HL-60 (cell line): ENCODE measurements at regions not wholly inside any gene's neighbourhood (a gene's known extent, or its start where the extent isn't known, plus 50 kb on each side); places are given as distances from the start of the nearest gene placed in this dataset.

ENCODE experiments used
- CTCF ChIP-seq: IDR thresholded peaks from one replicate; pipeline ENCODE4 v1.5.1; 2011; ENCODE audit warnings: low read length, control low read depth, inconsistent platforms; ENCODE audit not compliant: insufficient read depth
- GABPA ChIP-seq: IDR thresholded peaks from 2 replicates; pipeline ENCODE4 v1.6.1; 2012; ENCODE audit warnings: low read depth
- POLR2AphosphoS5 ChIP-seq: IDR thresholded peaks from 2 replicates; pipeline ENCODE4 v1.6.1; 2012; ENCODE audit warnings: low read depth
- REST ChIP-seq: IDR thresholded peaks from 2 replicates; pipeline ENCODE4 v1.6.1; 2012; ENCODE audit warnings: low read depth; ENCODE audit not compliant: insufficient replicate concordance

GRCh38 chr13:108033800-108034707 lies 181.3 kb downstream of the LIG4 start:
- no peak for TF ChIP-seq POLR2AphosphoS5
- no peak for TF ChIP-seq CTCF
- TF ChIP-seq REST: no peak
- no peak for TF ChIP-seq GABPA
